Renal cortex interstitium (tissue), 11 donors: ENCODE measurements at regions not wholly inside any gene's neighbourhood (a gene's known extent, or its start where the extent isn't known, plus 50 kb on each side); places are given as distances from the start of the nearest gene placed in this dataset.

Experiments
- DNase-seq, 11 donors: peaks; one replicate each; pipeline ENCODE4 v3.0.0-alpha.2; 2013; ENCODE audit warnings: low read depth in 9 of 11, low spot score in 4 of 11; ENCODE audit errors: extremely low read depth in 1 of 11

GRCh38 chr13:72204291-72204690 is 337.3 kb upstream of the DACH1 start:
- DNase-seq = no peak

- DNase-seq = no peak
These were observed 334.7 kb upstream of the DACH1 start for GRCh38 chr13:72201726-72202125.

- DNase-seq = no peak
These were observed 332.6 kb upstream of the DACH1 start for GRCh38 chr13:72199640-72200039.

GRCh38 chr13:72198967-72199560 is 332.1 kb upstream of the DACH1 start:
- no peak for DNase-seq

GRCh38 chr13:72198042-72198441 is 331.0 kb upstream of the DACH1 start:
- DNase-seq = no peak

GRCh38 chr13:72195044-72195704 is 328.2 kb upstream of the DACH1 start:
- peak in 1 of 11 donors; percentile 2 for DNase-seq

- peak in 5 of 11 donors; percentile 1 to 20 (median 10) for DNase-seq
These were observed 327.5 kb upstream of the DACH1 start for GRCh38 chr13:72194523-72194922.

GRCh38 chr13:72186730-72187422 is 319.9 kb upstream of the DACH1 start:
- no peak for DNase-seq

GRCh38 chr13:72185776-72186175 is 318.8 kb upstream of the DACH1 start:
- DNase-seq = no peak

GRCh38 chr13:72181661-72182060 is 314.7 kb upstream of the DACH1 start:
- DNase-seq = no peak

GRCh38 chr13:72180253-72180952 is 313.4 kb upstream of the DACH1 start:
- no peak for DNase-seq

GRCh38 chr13:72174549-72174948 is 307.5 kb upstream of the DACH1 start:
- no peak for DNase-seq

GRCh38 chr13:72170571-72170970 is 303.6 kb upstream of the DACH1 start:
- no peak for DNase-seq

- DNase-seq = no peak
These were observed 301.3 kb upstream of the DACH1 start for GRCh38 chr13:72168126-72168855.

GRCh38 chr13:72166102-72166650 is 299.2 kb upstream of the DACH1 start:
- no peak for DNase-seq

- no peak for DNase-seq
These were observed 298.3 kb upstream of the DACH1 start for GRCh38 chr13:72165276-72165675.

- no peak for DNase-seq
These were observed 297.8 kb upstream of the DACH1 start for GRCh38 chr13:72164811-72165210.

- DNase-seq = no peak
These were observed 296.7 kb upstream of the DACH1 start for GRCh38 chr13:72163678-72164077.

- DNase-seq = no peak
These were observed 294.0 kb upstream of the DACH1 start for GRCh38 chr13:72160977-72161376.
